ENCODE measurements at regions not wholly inside any gene's neighbourhood (a gene's known extent, or its start where the extent isn't known, plus 50 kb on each side); places are given as distances from the start of the nearest gene placed in this dataset.
A peak's percentile ranks its signal among the peaks of the same experiment; 100 is the strongest.

- Histone ChIP-seq H3K9me3 (replicated peaks; ENCODE audit: control insufficient read depth, insufficient read depth, low read length) (no peaks in the 10 kb centered on the region), H2AFZ (ENCODE audit: control insufficient read depth, low read depth, low read length) (peak overlapping the region; percentile 40), H3K79me2 (ENCODE audit: control insufficient read depth, insufficient read depth, low read length) (no peaks in the 10 kb centered on the region), H3K4me2 (ENCODE audit: control insufficient read depth, insufficient read depth) (no peak overlapping the region), H3K4me1 (ENCODE audit: control insufficient read depth, insufficient read depth, low read length) (peaks cover 5% of the 10 kb centered on the region), H3K4me3 (no peak overlapping the region), H3K9ac (ENCODE audit: control insufficient read depth, insufficient read depth, low read length) (no peak overlapping the region), H3K27ac (ENCODE audit: control insufficient read depth, insufficient read depth) (no peak overlapping the region), H3K27me3 (replicated peaks in 1 of 2; ENCODE audit: control insufficient read depth in 2 of 2, insufficient read depth in 2 of 2, low read length in 1 of 2) (no peaks in the 10 kb centered on the region), H4K20me1 (ENCODE audit: control insufficient read depth, insufficient read depth) (no peaks in the 10 kb centered on the region), H3K36me3 (ENCODE audit: control insufficient read depth in 2 of 2, insufficient read depth in 2 of 2, low read length in 1 of 2) (no peaks in the 10 kb centered on the region)
- CTCF ChIA-PET = no interaction called here
- intact Hi-C loops (cut with micrococcal nuclease; ENCODE audit: unreplicated experiment) (no loop called here), in situ Hi-C loops (cut with MboI) (no loop called here)
- SMC1A ChIA-PET (ENCODE audit: uncharacterized antibody, unreplicated experiment) = no interaction called here
- BruUV-seq (replicated peaks) = no TSS peak
- POLR2A ChIA-PET = no interaction called here
- DNase-seq (ENCODE audit: low read depth, low spot score) = no peak
- RAD21 ChIA-PET (ENCODE audit: unreplicated experiment) = no interaction called here
- 39% methylated on average over 4 of the region's 4 CpGs for WGBS (ENCODE audit: insufficient coverage, insufficient replicate concordance, low lambda C conversion rate, missing lambda C conversion rate)
- FAIRE-seq = no peak
- no peak for TF ChIP-seq IRF4 (IDR thresholded peaks at IDR 0.05; ENCODE audit: low read depth, low read length)
- TF ChIP-seq ASH2L (IDR thresholded peaks at IDR 0.05; ENCODE audit: borderline replicate concordance, low read depth) = no peak
- no peak for TF ChIP-seq IRF5 (IDR thresholded peaks at IDR 0.05; ENCODE audit: borderline replicate concordance)
- no peak for TF ChIP-seq RELB (IDR thresholded peaks at IDR 0.05; ENCODE audit: low read depth)
- no peak for ATAC-seq
Measured at GRCh38 chr7:115135146-115135545, 213.3 kb downstream of the MDFIC start.

GRCh38 chr7:115133248-115133647 lies 211.4 kb downstream of the MDFIC start:
- H3K9me3 ChIP-seq (replicated peaks; ENCODE audit: control insufficient read depth, insufficient read depth, low read length) = no peaks in the 10 kb centered on the region
- intact Hi-C loops (cut with micrococcal nuclease; ENCODE audit: unreplicated experiment) (no loop called here), in situ Hi-C loops (cut with MboI) (no loop called here)
- ATAC-seq (no peak), FAIRE-seq (no peak), DNase-seq (ENCODE audit: low read depth, low spot score) (no peak)
- ChIA-PET RAD21 (ENCODE audit: unreplicated experiment) (no interaction called here), SMC1A (ENCODE audit: uncharacterized antibody, unreplicated experiment) (interaction anchor here (1.1 kb wide), 1 partner anchor 268 kb away, joined by 3 read pairs; no protein-coding TSS in a partner anchor), POLR2A (no interaction called here), CTCF (interaction anchor here (0.8 kb wide), 1 partner anchor 12 kb away, joined by 3 read pairs; no protein-coding TSS in a partner anchor)
- no peak overlapping the region for H3K27ac ChIP-seq (ENCODE audit: control insufficient read depth, insufficient read depth)
- no peak overlapping the region for H2AFZ ChIP-seq (ENCODE audit: control insufficient read depth, low read depth, low read length)
- H3K4me1 ChIP-seq (ENCODE audit: control insufficient read depth, insufficient read depth, low read length) = peaks cover 5% of the 10 kb centered on the region
- no peaks in the 10 kb centered on the region for H3K27me3 ChIP-seq (replicated peaks in 1 of 2; ENCODE audit: control insufficient read depth in 2 of 2, insufficient read depth in 2 of 2, low read length in 1 of 2)
- no peaks in the 10 kb centered on the region for H4K20me1 ChIP-seq (ENCODE audit: control insufficient read depth, insufficient read depth)
- H3K4me3 ChIP-seq = no peak overlapping the region
- no peaks in the 10 kb centered on the region for H3K36me3 ChIP-seq (ENCODE audit: control insufficient read depth in 2 of 2, insufficient read depth in 2 of 2, low read length in 1 of 2)
- no TSS peak for BruUV-seq (replicated peaks)
- H3K4me2 ChIP-seq (ENCODE audit: control insufficient read depth, insufficient read depth) = no peak overlapping the region
- TF ChIP-seq USF1 (IDR thresholded peaks at IDR 0.05; ENCODE audit: borderline replicate concordance, extremely low read length, insufficient read depth, low read depth, low read length) (no peak), ZBTB33 (IDR thresholded peaks at IDR 0.05) (no peak)
- 76% methylated on average over 5 of the region's 5 CpGs for WGBS (ENCODE audit: insufficient coverage, insufficient replicate concordance, low lambda C conversion rate, missing lambda C conversion rate)
- no peak overlapping the region for H3K9ac ChIP-seq (ENCODE audit: control insufficient read depth, insufficient read depth, low read length)
- no peaks in the 10 kb centered on the region for H3K79me2 ChIP-seq (ENCODE audit: control insufficient read depth, insufficient read depth, low read length)
